Kidney tubule cell (primary cell): ENCODE measurements at regions not wholly inside any gene's neighbourhood (a gene's known extent, or its start where the extent isn't known, plus 50 kb on each side); places are given as distances from the start of the nearest gene placed in this dataset.
"Not testable (repeated sequence)": the region's sequence is repeated elsewhere in the genome, so short reads cannot be mapped to it uniquely, and the experiment has no call there.

Experiments used
- DNase-seq: peaks from one replicate; pipeline ENCODE4 v3.0.0-alpha.2; 2018; ENCODE audit warnings: low spot score

DNA sequence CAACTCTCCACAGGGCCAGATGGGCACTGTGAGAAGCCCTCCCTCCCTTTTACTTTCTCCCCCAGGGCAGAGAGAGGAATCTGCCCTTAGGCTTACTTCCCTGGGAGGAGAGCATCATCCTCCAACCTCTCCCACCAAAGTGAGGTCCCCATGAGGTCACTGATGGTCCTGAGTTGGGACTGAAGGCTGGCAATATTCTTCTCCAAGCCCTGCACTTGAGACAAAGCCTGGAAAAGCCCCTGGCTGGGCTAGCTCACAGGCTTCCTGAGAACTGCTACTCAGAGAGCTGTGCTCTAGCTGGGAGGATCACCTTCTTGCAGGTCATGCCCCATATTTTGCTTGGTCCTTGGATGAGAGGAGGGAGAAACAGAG, 110.0 kb upstream of the MEF2A start:
- no peak for DNase-seq

DNA sequence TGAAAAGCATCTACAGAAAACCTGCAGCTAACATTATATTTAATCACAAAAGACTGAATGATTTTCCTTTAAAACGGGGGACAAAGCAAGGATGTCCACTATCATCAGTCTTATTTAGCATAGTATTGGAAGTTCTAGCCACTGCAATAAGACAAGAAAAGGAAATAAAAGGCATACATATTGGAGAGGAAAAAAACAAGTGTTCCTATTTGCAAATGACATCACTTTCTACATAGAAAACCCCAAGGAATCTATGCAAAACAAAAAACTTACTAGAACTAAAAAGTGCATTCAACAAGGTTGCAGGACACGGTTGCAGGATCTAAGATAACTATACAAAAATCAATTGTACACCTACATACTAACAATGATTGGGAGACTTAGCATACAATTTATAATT, 101.6 kb upstream of the MEF2A start:
- no peak for DNase-seq

GRCh38 chr15:99466701-99467337, 99.0 kb upstream of the MEF2A start:
- DNase-seq = no peak

DNA sequence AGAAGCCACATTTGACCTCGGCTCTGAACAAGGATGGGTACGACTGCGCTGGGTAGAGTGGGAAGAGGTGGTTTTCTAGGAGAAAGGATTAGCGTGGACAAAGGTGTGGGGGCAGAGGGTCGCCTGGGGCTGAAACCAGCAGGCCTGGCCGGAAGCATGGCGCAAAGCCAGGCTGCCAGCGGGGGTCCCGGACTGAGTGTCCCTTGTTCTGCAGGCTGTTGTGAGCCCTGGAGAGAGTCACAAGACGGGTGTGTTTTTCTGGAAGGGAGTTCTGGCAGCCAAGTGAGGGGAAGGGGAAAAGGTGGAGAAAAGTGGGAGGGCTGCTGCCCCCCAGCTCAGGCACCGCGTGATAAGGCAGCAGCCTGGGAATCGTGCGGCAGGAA, 98.5 kb upstream of the MEF2A start:
- no peak for DNase-seq

DNA sequence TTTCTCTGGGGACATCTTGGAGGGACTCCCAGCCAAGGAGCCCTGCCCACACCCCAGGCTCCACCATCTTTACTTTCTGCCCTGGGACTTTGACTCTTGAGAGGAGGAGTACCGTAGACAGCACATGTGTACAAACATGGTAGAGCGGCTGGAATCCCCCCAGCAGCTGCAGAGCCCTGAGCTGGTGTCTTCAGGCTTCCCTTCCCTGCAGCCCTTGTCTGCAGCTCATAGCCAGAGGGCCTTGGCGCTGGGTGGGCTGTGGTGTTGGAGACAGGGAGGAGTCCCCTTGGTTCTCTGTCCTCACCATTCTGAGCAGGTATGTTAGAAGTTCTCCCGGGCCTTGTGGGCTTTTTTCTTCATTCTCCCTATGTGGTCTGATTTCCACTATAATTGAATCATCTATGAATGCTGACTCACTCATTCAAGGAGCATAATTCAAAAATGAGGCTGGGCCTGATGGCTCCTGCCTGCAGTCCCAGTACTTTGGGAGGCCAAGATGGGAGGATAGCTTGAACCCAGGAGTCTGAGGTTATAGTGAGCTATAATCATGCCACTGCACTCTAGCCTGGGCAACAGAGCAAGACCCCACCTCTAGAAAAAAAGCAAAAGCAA, 97.8 kb upstream of the MEF2A start:
- DNase-seq = no peak

DNA sequence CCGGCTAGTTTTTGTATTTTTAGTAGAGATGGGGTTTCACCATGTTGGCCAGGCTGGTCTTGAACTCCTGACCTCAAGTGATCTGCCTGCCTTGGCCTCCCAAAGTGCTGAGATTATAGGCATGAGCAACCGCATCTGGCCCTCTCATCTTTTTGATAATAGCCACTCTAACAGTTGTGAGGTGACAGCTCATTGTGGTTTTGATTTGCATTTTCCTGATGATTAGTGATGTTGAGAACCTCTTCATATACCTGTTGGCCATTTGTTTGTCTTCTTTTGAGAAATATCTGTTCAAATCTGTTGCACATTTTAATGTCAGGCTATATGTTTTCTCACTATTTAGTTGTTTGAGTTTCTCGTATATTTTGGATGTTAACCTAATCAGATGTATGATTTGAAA, 95.6 kb upstream of the MEF2A start:
- not testable (repeated sequence) for DNase-seq

DNA sequence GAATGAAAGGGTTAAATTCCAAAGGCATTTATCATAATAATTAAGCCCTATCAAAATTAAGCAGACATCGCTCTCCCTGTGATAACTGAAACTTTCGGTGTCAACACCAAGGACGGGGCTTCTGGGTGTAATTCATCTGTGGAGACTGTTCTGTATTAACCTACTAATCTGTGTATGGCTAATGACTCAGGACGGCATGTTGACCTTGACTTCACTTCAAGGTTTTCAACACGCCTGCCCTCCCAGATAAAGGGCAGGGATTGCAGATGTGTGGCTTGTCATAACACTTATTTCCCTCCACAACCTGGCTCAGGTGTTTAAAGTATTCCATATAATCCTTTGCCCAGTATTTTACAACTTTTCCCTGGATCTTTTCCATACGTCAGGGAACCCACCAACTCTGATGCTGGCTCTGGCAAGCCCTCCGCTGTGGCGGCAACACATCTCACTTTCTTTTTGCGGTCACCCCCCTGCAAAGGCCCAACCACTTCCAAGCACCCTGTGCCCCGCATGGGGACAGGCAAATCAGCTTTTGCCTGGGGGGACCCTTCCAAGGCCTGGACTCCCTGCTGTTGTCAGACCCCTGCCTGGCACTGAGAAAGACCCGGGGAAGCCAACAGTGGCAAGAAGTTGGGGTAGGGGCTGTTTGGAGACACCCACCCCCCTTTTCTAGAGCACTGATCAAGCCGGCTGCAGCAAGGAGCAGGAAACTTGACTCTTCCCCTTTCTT, 93.2 kb upstream of the MEF2A start:
- DNase-seq = no peak

DNA sequence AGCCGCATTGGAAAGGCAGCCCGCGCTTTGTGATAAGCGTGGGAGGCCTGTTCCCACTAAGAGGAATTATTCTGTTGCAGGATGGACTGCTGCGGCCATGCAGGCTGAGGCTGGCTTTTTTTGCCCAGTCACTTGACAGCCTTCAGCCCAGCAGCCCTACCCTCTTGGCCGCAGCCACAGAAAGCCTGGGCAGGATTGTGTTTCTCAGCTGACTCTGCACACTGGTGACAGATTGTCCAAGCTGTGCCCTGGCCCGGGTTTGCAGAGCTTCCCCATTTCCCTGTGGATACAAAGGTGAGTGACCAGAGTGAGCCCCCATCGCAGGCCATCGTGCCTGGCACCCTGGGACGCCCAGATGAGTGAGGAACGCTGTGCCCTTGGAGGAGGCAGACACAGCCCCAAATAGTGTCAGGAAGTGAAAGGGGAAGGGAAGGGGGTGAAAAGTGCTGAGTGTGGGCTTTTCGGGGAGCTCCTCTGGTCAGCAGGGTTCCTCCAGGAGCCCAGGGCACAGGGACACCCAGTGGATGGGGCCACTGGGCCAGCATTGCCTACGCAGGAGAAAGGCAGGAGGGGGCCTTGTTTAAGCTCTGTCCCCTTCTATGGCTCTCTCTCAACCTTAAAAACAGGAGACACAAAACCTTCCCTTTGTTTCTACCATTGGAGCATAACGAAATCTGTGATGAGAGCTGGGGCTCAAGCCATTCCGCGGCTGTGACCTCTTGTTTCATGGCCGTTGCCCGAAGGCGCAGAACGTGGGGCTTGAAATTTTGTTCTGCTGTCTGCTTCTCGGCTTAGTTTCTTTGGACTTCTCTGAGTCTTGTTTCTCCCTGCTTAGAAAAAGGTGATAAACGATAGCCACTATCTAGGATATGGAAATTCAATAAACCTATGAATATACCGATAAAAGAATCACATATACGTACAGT, 91.5 kb upstream of the MEF2A start:
- no peak for DNase-seq

- DNase-seq = no peak
Observed at GRCh38 chr15:99474909-99475753, 90.7 kb upstream of the MEF2A start.

GRCh38 chr15:99475754-99476412, 89.9 kb upstream of the MEF2A start:
- no peak for DNase-seq

GRCh38 chr15:99476413-99477222, 89.2 kb upstream of the MEF2A start:
- DNase-seq = peak; percentile 85

DNA sequence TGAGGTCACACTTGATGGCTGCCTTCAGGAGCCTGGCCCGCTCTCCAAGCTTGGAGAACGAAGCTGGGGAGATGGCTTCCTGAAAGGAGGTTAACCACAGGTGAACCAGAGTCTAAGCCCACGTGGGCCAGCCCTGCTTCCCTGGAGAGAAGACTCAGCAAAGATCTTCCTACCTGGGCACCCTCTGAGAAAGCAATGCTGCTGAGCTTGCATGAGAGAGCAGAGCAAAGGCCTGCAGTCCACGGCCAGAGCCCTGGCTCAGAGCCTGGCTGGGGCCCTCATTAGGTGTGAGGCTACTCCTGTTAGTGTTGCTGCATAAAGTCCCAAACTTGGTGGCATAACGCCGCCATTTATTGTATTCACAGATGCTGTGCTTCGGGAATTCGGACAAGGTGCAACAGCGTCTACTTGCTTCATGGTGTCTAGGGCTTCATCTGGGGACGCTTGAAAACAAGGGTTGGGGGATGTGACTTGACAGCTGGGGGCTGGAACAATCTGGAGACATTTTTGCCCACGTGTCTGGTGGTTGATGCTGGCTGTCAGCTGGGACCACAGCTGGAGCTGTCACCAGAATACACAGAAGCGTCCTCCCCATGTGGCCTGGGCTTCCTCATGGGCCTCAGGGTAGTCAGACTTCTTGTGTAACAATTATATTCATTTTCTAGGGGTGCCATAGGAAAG, 87.9 kb upstream of the MEF2A start:
- DNase-seq = no peak

GRCh38 chr15:99478977-99479376, 86.8 kb upstream of the MEF2A start:
- DNase-seq = no peak

DNA sequence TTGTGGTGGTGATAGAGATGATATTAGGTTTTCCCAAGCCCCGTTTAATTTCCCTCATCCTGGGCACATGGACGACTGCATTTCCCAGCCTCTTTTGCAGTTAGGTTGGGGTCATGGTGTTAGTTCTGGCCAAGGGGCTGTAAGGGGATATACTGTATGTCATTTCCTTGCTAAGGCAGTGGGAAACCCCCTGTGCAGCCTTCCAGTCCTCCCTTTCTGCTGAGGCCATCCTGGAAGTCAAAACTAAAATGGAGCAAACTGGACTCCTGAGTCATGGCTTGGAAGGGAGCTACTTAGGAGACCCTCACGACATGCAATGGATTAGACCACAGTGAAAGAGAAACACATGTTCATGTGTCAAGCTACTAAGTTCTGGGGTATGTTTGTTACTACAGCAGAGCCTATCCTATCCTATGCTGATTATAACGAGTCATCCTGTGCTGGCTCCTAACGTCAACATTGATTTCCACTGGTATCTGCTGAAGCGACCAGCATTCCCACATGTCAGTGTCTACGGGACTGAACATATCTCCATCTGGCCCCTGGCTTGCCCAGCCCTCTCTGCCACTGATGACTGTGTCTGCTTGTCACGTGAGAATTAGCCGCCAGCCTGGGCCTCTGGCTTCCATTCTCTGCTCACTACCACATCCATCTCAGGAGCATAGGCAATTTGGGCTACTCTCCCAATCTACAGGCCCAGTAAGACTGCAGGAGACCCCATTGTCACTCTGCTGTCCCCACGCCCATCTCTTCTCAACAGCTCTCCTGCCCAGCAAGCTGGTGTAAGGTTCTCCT, 85.6 kb upstream of the MEF2A start:
- DNase-seq = no peak

- DNase-seq = no peak
Observed at GRCh38 chr15:99481113-99481950, 84.5 kb upstream of the MEF2A start.

GRCh38 chr15:99481951-99482230, 83.9 kb upstream of the MEF2A start:
- no peak for DNase-seq

DNA sequence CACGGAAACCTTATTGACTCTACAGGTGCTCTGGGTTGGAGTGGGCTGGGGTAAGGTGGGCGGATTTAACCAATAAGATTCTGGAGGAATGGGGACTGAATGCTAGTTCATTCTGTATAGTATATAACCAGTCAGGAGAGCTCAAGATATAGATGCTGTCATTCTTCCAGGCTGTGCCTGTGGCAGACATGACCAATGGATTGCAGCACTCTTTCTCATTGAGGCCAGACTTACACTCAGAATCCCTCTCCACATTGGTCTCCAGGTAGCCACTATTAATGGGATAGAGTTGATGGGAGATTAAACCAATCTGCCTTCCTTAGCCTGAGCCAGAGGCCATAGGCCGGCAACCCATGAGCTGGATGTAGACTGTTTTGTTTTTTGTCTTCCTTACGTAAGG, 82.8 kb upstream of the MEF2A start:
- no peak for DNase-seq
